ENCODE measurements at regions not wholly inside any gene's neighbourhood (a gene's known extent, or its start where the extent isn't known, plus 50 kb on each side); places are given as distances from the start of the nearest gene placed in this dataset.
"Not testable (repeated sequence)": the region's sequence is repeated elsewhere in the genome, so short reads cannot be mapped to it uniquely, and the experiment has no call there.

DNA sequence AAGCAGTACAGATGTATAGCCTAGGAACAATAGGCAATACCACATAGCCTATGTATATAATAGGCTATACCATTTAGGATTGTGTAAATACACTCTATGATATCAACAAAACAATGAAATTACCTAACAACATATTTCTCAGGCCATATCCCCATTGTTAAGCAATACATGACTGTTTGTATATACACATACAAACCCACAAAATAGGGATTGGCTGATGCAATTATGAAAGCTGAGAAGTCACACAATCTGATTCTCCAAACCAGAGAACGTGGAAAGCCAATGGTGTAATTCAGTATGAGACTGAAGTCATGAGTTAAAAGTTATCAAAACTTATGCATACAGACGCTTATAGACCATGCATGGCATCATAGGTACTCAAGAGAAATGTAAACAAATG lies 700.1 kb upstream of the RAG2 start:
- in situ Hi-C loops (cut with MboI; ENCODE audit: low sequenced_read_pairs): no loop called here

DNA sequence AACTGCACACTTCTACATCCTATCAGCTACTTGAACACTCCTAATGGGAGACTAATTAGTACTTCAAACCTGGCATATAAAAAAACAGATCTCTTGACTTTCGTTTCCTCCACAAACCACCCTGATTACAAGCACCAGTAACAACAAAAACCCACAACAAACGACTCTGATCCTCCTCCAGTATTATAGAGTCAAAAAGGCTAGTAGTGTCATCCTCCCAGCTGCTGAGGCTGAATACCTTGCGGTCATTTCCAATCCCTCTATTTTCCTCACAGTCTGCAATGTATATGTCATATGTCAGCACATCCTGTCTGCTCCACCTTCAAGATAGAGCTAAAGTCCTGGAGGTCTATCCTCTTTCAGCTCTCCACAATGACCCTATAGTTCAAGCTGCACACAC lies 688.9 kb upstream of the RAG2 start:
- in situ Hi-C loops (cut with MboI; ENCODE audit: low sequenced_read_pairs): no loop called here

GRCh38 chr11:37282367-37282766 lies 684.3 kb upstream of the RAG2 start:
- in situ Hi-C loops (cut with MboI; ENCODE audit: low sequenced_read_pairs): no loop called here

GRCh38 chr11:37280200-37280599 lies 682.2 kb upstream of the RAG2 start:
- in situ Hi-C loops (cut with MboI; ENCODE audit: low sequenced_read_pairs): no loop called here

- in situ Hi-C loops (cut with MboI; ENCODE audit: low sequenced_read_pairs): no loop called here
Measured at GRCh38 chr11:37277896-37278465, 679.9 kb upstream of the RAG2 start.

- in situ Hi-C loops (cut with MboI; ENCODE audit: low sequenced_read_pairs): no loop called here
Measured at GRCh38 chr11:37264783-37265182, 666.7 kb upstream of the RAG2 start.

GRCh38 chr11:37264060-37264459 lies 666.0 kb upstream of the RAG2 start:
- in situ Hi-C loops (cut with MboI; ENCODE audit: low sequenced_read_pairs): no loop called here

DNA sequence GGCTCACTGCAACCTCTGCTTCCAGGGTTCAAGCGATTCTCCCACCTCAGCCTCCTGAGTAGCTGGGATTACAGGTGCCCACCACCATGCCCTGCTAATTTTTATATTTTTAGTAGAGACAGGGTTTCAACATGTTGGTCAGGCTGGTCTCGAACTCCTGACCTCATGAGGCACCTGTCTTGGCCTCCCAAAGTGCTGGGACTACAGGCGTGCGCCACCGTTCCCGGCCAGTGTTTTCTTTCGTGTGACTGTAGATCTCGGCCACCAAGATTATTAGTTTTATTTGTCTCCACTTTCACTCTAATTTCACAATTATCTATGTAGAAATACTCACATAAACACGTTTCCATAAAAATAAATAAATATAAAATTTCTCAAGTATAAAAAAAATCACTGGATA lies 665.4 kb upstream of the RAG2 start:
- in situ Hi-C loops (cut with MboI; ENCODE audit: low sequenced_read_pairs): not testable (repeated sequence)

DNA sequence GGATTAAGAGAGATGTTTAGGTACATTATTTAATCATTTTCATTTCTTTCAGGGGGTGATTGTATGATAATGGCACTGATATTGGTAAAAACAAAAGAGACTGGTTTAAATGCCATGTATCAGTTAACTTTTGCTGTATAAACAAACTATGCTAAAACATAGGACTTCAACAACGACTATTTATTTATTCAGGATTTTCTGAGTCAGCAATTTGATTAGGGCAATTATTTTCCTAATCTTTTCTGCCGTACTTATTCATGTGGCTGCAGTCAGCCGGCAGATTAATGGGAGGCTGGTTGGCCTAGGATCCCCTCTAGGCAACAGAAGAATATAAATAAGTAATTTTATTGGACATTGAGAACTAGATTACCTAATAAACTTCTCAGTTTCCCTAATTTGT lies 661.7 kb upstream of the RAG2 start:
- in situ Hi-C loops (cut with MboI; ENCODE audit: low sequenced_read_pairs): no loop called here

DNA sequence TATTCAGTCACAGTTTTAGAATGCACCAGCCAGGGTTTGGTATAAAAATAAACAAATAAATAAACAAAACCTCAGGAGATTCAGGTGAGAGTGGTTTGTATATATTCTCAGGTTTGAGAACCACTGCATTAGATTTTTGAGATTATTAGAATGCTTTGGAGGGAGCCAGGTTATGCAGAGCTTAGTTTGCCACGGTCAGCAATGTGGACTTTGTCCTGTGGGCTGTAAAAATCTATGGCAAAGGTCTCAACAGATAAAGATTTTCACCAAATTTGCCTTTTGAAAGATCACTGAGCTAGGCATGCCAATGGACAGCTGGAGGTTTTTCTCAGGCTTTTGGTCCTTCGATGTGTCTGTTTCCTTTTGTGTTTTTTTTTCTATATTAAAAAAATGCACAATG lies 650.1 kb upstream of the RAG2 start:
- in situ Hi-C loops (cut with MboI; ENCODE audit: low sequenced_read_pairs): no loop called here

DNA sequence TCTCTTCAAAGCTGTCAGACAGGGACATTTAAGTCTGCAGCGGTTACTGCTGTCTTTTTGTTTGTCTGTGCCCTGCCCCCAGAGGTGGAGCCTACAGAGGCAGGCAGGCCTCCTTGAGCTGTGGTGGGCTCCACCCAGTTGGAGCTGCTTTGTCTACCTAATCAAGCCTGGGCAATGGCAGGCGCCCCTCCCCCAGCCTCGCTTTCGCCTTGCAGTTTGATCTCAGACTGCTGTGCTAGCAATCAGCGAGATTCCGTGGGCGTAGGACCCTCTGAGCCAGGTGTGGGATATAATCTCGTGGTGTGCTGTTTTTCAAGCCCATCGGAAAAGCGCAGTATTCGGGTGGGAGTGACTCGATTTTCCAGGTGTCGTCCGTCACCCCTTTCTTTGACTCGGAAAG lies 648.1 kb upstream of the RAG2 start:
- in situ Hi-C loops (cut with MboI; ENCODE audit: low sequenced_read_pairs): not testable (repeated sequence)

- in situ Hi-C loops (cut with MboI; ENCODE audit: low sequenced_read_pairs): no loop called here
Measured at GRCh38 chr11:37230865-37231264, 632.8 kb upstream of the RAG2 start.

- in situ Hi-C loops (cut with MboI; ENCODE audit: low sequenced_read_pairs): no loop called here
Measured at GRCh38 chr11:37223962-37224361, 625.9 kb upstream of the RAG2 start.

DNA sequence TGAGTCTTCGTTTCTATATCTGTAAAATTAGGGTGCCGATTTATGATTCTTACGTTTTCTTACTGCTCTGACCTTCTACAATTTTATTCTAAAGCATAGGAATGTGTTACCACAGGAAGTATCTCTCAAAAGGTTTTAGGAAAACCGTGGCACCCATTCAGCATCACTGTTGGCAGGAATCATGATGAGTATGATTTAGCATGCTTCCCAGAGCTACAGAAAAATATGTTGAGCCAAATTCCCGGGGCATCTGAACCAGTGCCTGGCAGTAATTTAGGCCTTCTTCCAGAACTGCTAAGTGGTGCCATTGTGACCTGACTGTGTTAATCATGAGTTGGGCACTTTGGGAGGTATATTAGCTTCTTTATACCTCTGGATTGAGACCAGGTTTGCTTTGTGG lies 605.0 kb upstream of the RAG2 start:
- in situ Hi-C loops (cut with MboI; ENCODE audit: low sequenced_read_pairs): no loop called here

GRCh38 chr11:37199082-37199481 lies 601.0 kb upstream of the RAG2 start:
- in situ Hi-C loops (cut with MboI; ENCODE audit: low sequenced_read_pairs): no loop called here

DNA sequence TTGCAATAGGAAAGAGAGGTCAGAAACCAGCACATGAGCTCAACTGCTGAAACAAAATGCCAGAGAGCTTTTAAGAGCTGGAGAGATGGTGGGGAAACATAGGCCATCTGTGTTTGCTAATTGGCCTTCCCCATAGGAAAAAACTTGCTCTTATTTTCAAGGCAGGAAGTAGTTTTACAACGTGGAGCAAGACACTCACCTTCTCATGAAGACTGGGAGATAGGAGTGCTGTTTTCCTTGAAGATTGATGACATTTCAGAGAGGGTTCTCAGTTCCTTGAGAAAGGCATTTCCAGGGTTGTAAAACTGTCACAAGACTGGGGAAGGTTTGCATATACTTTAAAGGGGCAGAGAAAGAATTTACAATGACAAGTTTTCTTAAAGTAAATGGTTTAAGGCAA lies 586.3 kb upstream of the RAG2 start:
- in situ Hi-C loops (cut with MboI; ENCODE audit: low sequenced_read_pairs): no loop called here

GRCh38 chr11:37182031-37182430 lies 584.0 kb upstream of the RAG2 start:
- in situ Hi-C loops (cut with MboI; ENCODE audit: low sequenced_read_pairs): no loop called here

DNA sequence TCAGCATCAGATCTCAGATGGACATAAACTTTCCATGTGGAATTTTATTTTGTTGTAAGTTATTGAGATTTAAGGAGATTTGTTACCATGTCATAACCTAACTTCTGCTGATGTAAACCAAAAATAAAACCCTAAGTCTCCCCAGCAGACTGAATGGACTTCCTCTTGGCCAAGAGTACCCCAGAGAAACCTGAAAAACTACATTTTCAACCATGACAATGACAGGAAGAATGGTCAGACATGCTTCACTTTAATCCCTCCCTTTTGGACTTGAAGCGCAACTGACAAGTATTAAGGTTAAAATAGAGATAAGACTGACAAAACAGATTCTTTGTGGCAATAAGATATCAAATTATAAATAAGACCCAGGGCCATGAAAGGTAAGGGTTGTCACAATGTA lies 579.7 kb upstream of the RAG2 start:
- in situ Hi-C loops (cut with MboI; ENCODE audit: low sequenced_read_pairs): no loop called here

- in situ Hi-C loops (cut with MboI; ENCODE audit: low sequenced_read_pairs): no loop called here
Measured at GRCh38 chr11:37171451-37171850, 573.4 kb upstream of the RAG2 start.

- in situ Hi-C loops (cut with MboI; ENCODE audit: low sequenced_read_pairs): no loop called here
Measured at GRCh38 chr11:37170311-37170710, 572.3 kb upstream of the RAG2 start.

GRCh38 chr11:37145434-37145833 lies 547.4 kb upstream of the RAG2 start:
- in situ Hi-C loops (cut with MboI; ENCODE audit: low sequenced_read_pairs): not testable (repeated sequence)

DNA sequence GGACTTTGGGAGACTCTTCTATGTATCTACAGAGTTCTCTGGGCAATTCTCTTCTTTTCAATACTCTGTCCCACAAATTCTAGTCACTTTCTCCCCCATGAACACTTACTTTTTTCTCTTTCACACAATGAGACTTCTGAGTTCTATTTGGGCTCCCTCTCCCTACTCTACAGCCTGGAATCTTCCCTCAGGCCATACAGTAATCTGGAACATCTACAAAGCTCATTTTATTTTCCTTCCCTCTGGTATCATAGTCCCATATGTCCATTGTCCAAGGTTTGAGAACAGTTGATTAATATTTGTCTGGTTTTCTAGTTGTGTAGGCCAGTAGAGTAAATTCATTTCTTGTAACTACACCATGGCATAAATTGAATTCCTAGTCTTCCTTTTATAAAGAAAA lies 544.6 kb upstream of the RAG2 start:
- in situ Hi-C loops (cut with MboI; ENCODE audit: low sequenced_read_pairs): no loop called here

DNA sequence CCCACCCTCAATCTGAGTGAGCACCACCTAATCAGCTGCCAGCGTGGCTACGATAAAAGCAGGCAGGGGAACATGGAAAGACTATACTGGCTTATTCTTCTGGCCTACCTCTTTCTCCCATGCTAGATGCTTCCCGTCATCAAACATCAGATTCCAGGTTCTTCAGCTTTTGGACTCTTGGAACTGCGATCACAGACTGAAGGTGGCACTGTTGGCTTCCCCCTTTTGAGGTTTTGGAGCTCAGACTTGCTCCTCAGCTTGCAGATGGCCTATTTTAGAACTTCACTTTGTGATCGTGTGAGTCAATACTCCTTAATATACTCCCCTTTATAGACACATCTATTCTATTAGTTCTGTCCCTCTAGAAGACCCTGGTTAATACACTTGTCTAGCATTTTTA lies 543.7 kb upstream of the RAG2 start:
- in situ Hi-C loops (cut with MboI; ENCODE audit: low sequenced_read_pairs): no loop called here

DNA sequence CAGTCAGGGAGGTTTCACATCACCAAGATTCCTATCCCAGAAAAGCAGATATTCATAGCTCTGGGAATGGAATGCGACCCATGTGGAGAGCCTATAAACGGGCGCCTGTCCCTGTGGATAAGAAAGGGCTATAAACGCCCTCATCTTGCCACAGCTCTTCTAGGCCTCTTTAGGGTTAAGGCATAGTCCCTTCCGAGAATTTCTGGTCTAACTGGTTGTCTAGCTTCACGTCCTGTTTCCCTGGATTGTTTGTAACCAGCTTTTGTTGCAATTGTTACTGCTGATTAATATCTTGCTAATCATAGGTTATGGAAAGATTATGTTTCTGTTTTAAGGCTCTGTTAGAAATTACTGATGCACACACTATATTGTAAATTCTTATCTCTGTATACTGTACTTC lies 537.6 kb upstream of the RAG2 start:
- in situ Hi-C loops (cut with MboI; ENCODE audit: low sequenced_read_pairs): not testable (repeated sequence)
